ENCODE measurements at regions not wholly inside any gene's neighbourhood (a gene's known extent, or its start where the extent isn't known, plus 50 kb on each side); places are given as distances from the start of the nearest gene placed in this dataset.

DNA sequence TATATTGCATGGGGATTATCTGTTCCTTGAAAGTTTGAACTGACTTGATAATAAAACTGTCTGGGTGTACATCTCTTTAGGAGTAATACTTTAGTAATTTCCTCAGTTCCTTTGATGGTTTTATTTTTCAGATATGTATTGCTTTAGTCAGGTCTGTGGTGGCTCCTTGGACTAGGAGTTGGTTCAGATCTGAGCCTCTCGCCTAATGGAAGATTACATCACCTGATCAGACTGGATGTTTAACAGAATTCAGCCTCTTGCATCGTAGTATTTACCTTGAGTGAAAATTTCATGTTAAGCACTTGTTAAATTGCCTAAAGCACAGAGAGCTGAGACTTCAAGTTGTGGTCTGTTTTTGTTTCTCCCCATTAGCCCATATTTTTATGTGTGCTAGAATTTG is 267.3 kb downstream of the MAP2K4 start:
- DNase-seq (ENCODE audit: low read depth, low spot score): no peak
- no peak overlapping the region for H3K4me3 ChIP-seq
- ChIA-PET RAD21 (ENCODE audit: unreplicated experiment) (no interaction called here), CTCF (no interaction called here), POLR2A (no interaction called here), SMC1A (ENCODE audit: uncharacterized antibody, unreplicated experiment) (no interaction called here)
- no peak overlapping the region for H2AFZ ChIP-seq (ENCODE audit: control insufficient read depth, low read depth, low read length)
- H3K27me3 ChIP-seq (replicated peaks in 1 of 2; ENCODE audit: control insufficient read depth in 2 of 2, insufficient read depth in 2 of 2, low read length in 1 of 2): no peaks in the 10 kb centered on the region
- no peaks in the 10 kb centered on the region for H3K36me3 ChIP-seq (ENCODE audit: control insufficient read depth in 2 of 2, insufficient read depth in 2 of 2, low read length in 1 of 2)
- no peak overlapping the region for H3K4me2 ChIP-seq (ENCODE audit: control insufficient read depth, insufficient read depth)
- H3K9me3 ChIP-seq (replicated peaks; ENCODE audit: control insufficient read depth, insufficient read depth, low read length): no peaks in the 10 kb centered on the region; the same call in 2 of the 3 replicates
- no peak for TF ChIP-seq IKZF1 (conservative IDR thresholded peaks at IDR 0.05)
- no peak for TF ChIP-seq ESRRA (IDR thresholded peaks at IDR 0.05; ENCODE audit: low read length)
- TF ChIP-seq FOXM1 (IDR thresholded peaks at IDR 0.05; ENCODE audit: low read depth, low read length): no peak
- TF ChIP-seq TCF7 (IDR thresholded peaks at IDR 0.05; ENCODE audit: borderline replicate concordance): no peak
- TF ChIP-seq NR2C2 (IDR thresholded peaks at IDR 0.05; ENCODE audit: borderline replicate concordance, control insufficient read depth, insufficient read length, low read depth): no peak
- no peak for TF ChIP-seq POLR2AphosphoS5 (IDR thresholded peaks at IDR 0.05; ENCODE audit: low read length)
- TF ChIP-seq RFX5 (IDR thresholded peaks at IDR 0.05; ENCODE audit: low read depth, low read length): no peak
- no peak for TF ChIP-seq USF1 (IDR thresholded peaks at IDR 0.05; ENCODE audit: borderline replicate concordance, extremely low read length, insufficient read depth, low read depth, low read length)
- no peak for TF ChIP-seq SMARCA5 (IDR thresholded peaks at IDR 0.05)
- no peak for TF ChIP-seq POU2F2 (IDR thresholded peaks at IDR 0.05; ENCODE audit: borderline replicate concordance, low read depth, low read length)
- TF ChIP-seq HSF1 (IDR thresholded peaks at IDR 0.05; ENCODE audit: low read depth, low read length): no peak
- TF ChIP-seq HDAC2 (IDR thresholded peaks at IDR 0.05): no peak
- TF ChIP-seq ASH2L (IDR thresholded peaks at IDR 0.05; ENCODE audit: borderline replicate concordance, low read depth): no peak
- no peak for ATAC-seq
- no peak overlapping the region for H3K9ac ChIP-seq (ENCODE audit: control insufficient read depth, insufficient read depth, low read length)
- no peaks in the 10 kb centered on the region for H3K4me1 ChIP-seq (ENCODE audit: control insufficient read depth, insufficient read depth, low read length)
- FAIRE-seq: no peak
- H4K20me1 ChIP-seq (ENCODE audit: control insufficient read depth, insufficient read depth): no peaks in the 10 kb centered on the region
- H3K79me2 ChIP-seq (ENCODE audit: control insufficient read depth, insufficient read depth, low read length): no peaks in the 10 kb centered on the region
- no TSS peak for BruUV-seq (replicated peaks)
- H3K27ac ChIP-seq (ENCODE audit: control insufficient read depth, insufficient read depth): no peak overlapping the region
- intact Hi-C loops (cut with micrococcal nuclease; ENCODE audit: unreplicated experiment) (no loop called here), in situ Hi-C loops (cut with MboI) (no loop called here)
- 0% methylated on average over 2 of the region's 2 CpGs for WGBS (ENCODE audit: insufficient coverage, insufficient replicate concordance, low lambda C conversion rate, missing lambda C conversion rate)

All from GM12878 (cell line).